ENCODE measurements at regions not wholly inside any gene's neighbourhood (a gene's known extent, or its start where the extent isn't known, plus 50 kb on each side); places are given as distances from the start of the nearest gene placed in this dataset.
"Not testable (repeated sequence)": the region's sequence is repeated elsewhere in the genome, so short reads cannot be mapped to it uniquely, and the experiment has no call there.

DNA sequence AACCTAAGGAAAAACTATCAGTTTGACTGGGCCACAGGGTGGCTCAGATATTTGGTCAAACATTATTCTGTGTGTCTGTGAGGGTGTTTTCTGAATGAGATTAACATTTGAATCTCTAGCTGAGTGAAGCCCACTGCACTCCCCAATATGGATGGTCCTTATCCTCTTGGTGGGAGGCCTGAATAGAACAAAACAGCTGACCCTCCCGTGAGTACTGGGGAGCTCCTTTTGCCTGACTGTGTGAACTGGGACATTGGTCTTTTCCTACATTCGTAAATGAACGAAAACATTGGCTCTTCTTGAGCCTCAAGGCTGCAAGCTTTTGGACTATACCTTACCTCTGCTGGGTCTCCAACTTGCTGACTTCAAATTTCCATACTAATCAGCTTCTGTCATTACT lies 134.2 kb downstream of the SPATA31A6 start:
- not testable (repeated sequence) for H3K4me1 ChIP-seq (ENCODE audit: control insufficient read depth in 2 of 2, insufficient read depth in 2 of 2, low read length in 2 of 2); H3K27me3 ChIP-seq (ENCODE audit: control insufficient read depth in 2 of 2, insufficient read depth in 1 of 2, low read length in 1 of 2); H3K9me3 ChIP-seq (ENCODE audit: control insufficient read depth in 2 of 2, insufficient read depth in 1 of 2, low read length in 1 of 2); DNase-seq (ENCODE audit: low read depth in 6 of 9, low spot score in 9 of 9); H3K36me3 ChIP-seq (ENCODE audit: control insufficient read depth in 2 of 2, insufficient read depth in 2 of 2, low read length in 1 of 2); H3K27ac ChIP-seq (ENCODE audit: low read depth in 1 of 2, low read length in 1 of 2); H3K4me3 ChIP-seq (ENCODE audit: low read length in 2 of 2)
- 30% methylated on average over 3 of the region's 3 CpGs for WGBS

DNA sequence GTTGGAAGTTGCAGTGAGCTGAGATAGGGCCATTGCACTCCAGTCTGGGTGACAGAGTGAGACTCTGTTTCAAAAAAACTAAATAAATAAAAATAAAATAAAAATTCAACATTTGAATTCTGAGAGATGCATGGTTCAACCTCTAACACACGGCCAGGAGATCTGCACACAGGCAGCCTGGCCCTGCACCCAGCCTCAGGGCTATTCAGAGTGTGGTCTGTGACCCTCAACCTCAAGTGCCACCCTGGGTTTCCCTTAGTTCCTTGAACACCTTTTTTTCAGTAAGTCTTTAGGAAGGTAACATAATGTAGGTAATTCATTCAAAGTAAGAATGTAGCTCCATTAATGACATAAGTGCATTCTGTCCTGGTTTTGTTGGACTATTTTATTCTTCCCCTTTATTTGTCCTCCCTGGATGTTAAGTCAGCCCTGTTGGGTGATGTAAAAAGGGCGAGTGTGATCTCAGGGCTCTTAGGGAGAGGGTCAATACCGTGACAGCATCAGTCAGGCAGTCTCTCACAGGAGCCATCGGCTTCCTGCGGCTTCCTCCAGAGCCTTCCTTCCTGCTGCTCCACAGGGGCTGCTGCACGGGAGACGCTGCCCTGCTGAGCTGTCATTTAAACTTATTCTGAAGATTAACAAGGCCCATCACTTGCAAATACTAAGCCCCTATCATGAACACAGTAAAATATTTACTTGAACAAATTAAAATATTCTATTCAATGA lies 139.8 kb downstream of the SPATA31A6 start:
- 14% methylated on average over 7 of the region's 7 CpGs for WGBS
- not testable (repeated sequence) for H3K4me3 ChIP-seq (ENCODE audit: low read length in 2 of 2); H3K4me1 ChIP-seq (ENCODE audit: control insufficient read depth in 2 of 2, insufficient read depth in 2 of 2, low read length in 2 of 2); H3K9me3 ChIP-seq (ENCODE audit: control insufficient read depth in 2 of 2, insufficient read depth in 1 of 2, low read length in 1 of 2); H3K27me3 ChIP-seq (ENCODE audit: control insufficient read depth in 2 of 2, insufficient read depth in 1 of 2, low read length in 1 of 2); H3K27ac ChIP-seq (ENCODE audit: low read depth in 1 of 2, low read length in 1 of 2); DNase-seq (ENCODE audit: low read depth in 6 of 9, low spot score in 9 of 9); H3K36me3 ChIP-seq (ENCODE audit: control insufficient read depth in 2 of 2, insufficient read depth in 2 of 2, low read length in 1 of 2)

DNA sequence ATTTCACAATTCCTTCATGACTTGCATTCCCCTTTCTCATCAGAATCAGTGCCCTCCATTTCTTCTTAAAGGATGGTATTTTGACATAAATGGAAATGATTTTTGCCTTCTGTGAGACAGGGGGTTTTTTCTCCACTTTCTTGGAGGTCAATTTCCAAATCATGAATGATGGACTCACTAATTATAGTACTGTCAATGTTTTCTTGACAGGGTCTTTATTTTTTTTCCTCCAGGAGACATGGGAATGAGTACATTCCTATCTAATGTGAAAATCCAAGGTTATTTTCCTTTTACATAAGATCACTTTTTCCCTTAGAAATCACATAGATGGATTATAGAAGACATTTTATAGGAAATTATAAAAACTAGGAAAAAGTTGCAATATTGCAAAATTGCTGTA lies 141.7 kb downstream of the SPATA31A6 start:
- not testable (repeated sequence) for H3K4me1 ChIP-seq (ENCODE audit: control insufficient read depth in 2 of 2, insufficient read depth in 2 of 2, low read length in 2 of 2); H3K36me3 ChIP-seq (ENCODE audit: control insufficient read depth in 2 of 2, insufficient read depth in 2 of 2, low read length in 1 of 2); H3K27me3 ChIP-seq (ENCODE audit: control insufficient read depth in 2 of 2, insufficient read depth in 1 of 2, low read length in 1 of 2); H3K27ac ChIP-seq (ENCODE audit: low read depth in 1 of 2, low read length in 1 of 2); DNase-seq (ENCODE audit: low read depth in 6 of 9, low spot score in 9 of 9); H3K4me3 ChIP-seq (ENCODE audit: low read length in 2 of 2); H3K9me3 ChIP-seq (ENCODE audit: control insufficient read depth in 2 of 2, insufficient read depth in 1 of 2, low read length in 1 of 2)

DNA sequence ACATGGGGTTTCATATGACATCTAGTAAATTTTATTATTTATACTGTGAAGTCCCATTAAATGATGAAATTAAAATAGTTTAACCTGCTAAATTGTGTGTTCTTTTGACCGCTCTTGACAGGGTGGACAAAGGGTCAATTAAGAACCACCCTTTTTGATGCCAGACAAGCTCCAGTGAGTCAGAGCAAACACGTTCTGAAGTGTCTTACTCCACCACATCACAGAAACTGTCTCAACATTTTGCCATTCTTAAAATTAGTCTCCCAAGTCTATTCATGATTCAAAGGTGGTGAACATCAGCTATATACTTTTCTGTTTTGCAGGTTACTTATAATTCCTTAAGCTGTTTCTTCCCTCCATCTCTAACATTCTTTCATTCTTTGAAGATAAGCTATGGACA lies 142.1 kb downstream of the SPATA31A6 start:
- not testable (repeated sequence) for H3K4me3 ChIP-seq (ENCODE audit: low read length in 2 of 2); H3K27me3 ChIP-seq (ENCODE audit: control insufficient read depth in 2 of 2, insufficient read depth in 1 of 2, low read length in 1 of 2); H3K4me1 ChIP-seq (ENCODE audit: control insufficient read depth in 2 of 2, insufficient read depth in 2 of 2, low read length in 2 of 2); H3K27ac ChIP-seq (ENCODE audit: low read depth in 1 of 2, low read length in 1 of 2); H3K9me3 ChIP-seq (ENCODE audit: control insufficient read depth in 2 of 2, insufficient read depth in 1 of 2, low read length in 1 of 2); H3K36me3 ChIP-seq (ENCODE audit: control insufficient read depth in 2 of 2, insufficient read depth in 2 of 2, low read length in 1 of 2); DNase-seq (ENCODE audit: low read depth in 6 of 9, low spot score in 9 of 9)
- 78% methylated on average over 2 of the region's 2 CpGs for WGBS

DNA sequence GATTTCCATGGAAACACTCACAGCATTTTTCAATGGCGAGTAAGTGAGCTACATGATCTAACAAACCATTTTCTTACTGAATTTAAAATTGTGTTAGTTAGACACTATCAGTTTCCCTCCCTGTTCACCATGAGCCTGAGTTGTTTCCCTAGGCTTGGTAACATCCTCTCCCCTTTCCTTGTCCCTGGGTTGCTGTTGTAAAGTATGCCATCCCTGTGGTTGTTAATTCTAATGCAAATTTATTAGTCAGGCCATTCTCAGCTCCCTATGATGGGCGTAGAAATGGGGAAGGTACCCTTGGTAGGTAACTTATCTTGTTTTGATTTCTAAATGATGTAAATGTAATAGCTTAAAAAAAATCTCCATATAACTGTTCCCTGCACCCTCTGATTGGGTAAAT lies 143.0 kb downstream of the SPATA31A6 start:
- H3K9me3 ChIP-seq (ENCODE audit: control insufficient read depth in 2 of 2, insufficient read depth in 1 of 2, low read length in 1 of 2); H3K4me3 ChIP-seq (ENCODE audit: low read length in 2 of 2); H3K36me3 ChIP-seq (ENCODE audit: control insufficient read depth in 2 of 2, insufficient read depth in 2 of 2, low read length in 1 of 2); H3K4me1 ChIP-seq (ENCODE audit: control insufficient read depth in 2 of 2, insufficient read depth in 2 of 2, low read length in 2 of 2); H3K27me3 ChIP-seq (ENCODE audit: control insufficient read depth in 2 of 2, insufficient read depth in 1 of 2, low read length in 1 of 2); DNase-seq (ENCODE audit: low read depth in 6 of 9, low spot score in 9 of 9); H3K27ac ChIP-seq (ENCODE audit: low read depth in 1 of 2, low read length in 1 of 2): not testable (repeated sequence)
- whole genome bisulfite sequencing = 85% methylated on average over 1 of the region's 2 CpGs

DNA sequence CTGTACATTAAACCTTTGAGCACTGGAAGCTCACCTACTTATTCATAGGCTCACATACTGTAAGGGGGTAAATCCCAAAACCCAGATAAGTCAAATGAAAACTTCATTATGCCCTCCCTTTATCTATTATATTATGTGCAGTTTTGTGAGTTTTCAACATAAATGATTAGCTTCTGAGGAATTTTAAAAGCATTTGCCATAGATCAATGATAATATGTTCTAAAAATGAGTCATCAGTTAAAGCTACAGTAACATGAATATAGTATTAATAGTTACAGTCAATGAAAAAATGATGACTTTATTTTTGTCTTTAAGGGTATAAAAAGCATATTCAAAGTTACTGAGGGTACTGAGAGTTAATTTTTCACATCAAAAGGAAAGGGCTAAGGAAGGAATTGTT lies 151.9 kb downstream of the SPATA31A6 start:
- DNase-seq (ENCODE audit: low read depth in 6 of 9, low spot score in 9 of 9); H3K4me1 ChIP-seq (ENCODE audit: control insufficient read depth in 2 of 2, insufficient read depth in 2 of 2, low read length in 2 of 2); H3K27ac ChIP-seq (ENCODE audit: low read depth in 1 of 2, low read length in 1 of 2); H3K27me3 ChIP-seq (ENCODE audit: control insufficient read depth in 2 of 2, insufficient read depth in 1 of 2, low read length in 1 of 2); H3K36me3 ChIP-seq (ENCODE audit: control insufficient read depth in 2 of 2, insufficient read depth in 2 of 2, low read length in 1 of 2); H3K4me3 ChIP-seq (ENCODE audit: low read length in 2 of 2); H3K9me3 ChIP-seq (ENCODE audit: control insufficient read depth in 2 of 2, insufficient read depth in 1 of 2, low read length in 1 of 2): not testable (repeated sequence)

DNA sequence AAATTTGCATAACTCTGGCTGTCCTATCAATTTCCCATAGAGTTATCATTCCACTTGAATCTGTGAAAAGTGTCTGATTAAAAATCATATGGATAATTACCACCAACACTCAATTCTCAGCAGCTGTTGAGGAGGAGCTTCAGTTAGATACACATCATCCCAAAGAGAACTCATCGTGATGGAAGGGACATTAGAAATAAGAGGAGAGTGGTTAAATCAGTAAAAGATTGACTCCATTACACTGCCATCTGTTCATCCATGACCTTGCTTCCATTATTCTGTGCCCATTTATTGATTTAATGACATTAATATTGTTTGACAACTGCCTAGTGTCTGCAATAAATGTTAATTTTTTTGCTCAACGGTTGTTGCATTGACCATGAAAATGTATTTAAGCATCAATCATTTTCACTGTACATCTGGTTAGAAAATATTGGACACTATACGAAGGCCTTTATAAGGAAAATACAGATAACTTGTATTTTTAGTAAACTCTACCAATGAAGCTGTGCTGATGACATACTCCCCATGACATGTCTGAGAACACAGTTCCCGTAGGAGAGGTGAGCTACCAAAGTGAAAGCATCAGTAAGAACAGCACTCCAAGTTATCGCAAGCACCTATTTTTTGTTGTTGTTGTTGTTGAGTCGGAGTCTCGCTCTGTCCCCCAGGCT lies 152.7 kb downstream of the SPATA31A6 start:
- H3K27ac ChIP-seq (ENCODE audit: low read depth in 1 of 2, low read length in 1 of 2); H3K9me3 ChIP-seq (ENCODE audit: control insufficient read depth in 2 of 2, insufficient read depth in 1 of 2, low read length in 1 of 2); H3K4me3 ChIP-seq (ENCODE audit: low read length in 2 of 2); H3K27me3 ChIP-seq (ENCODE audit: control insufficient read depth in 2 of 2, insufficient read depth in 1 of 2, low read length in 1 of 2); H3K4me1 ChIP-seq (ENCODE audit: control insufficient read depth in 2 of 2, insufficient read depth in 2 of 2, low read length in 2 of 2); DNase-seq (ENCODE audit: low read depth in 6 of 9, low spot score in 9 of 9); H3K36me3 ChIP-seq (ENCODE audit: control insufficient read depth in 2 of 2, insufficient read depth in 2 of 2, low read length in 1 of 2): not testable (repeated sequence)
- 95% methylated on average over 7 of the region's 7 CpGs for WGBS

DNA sequence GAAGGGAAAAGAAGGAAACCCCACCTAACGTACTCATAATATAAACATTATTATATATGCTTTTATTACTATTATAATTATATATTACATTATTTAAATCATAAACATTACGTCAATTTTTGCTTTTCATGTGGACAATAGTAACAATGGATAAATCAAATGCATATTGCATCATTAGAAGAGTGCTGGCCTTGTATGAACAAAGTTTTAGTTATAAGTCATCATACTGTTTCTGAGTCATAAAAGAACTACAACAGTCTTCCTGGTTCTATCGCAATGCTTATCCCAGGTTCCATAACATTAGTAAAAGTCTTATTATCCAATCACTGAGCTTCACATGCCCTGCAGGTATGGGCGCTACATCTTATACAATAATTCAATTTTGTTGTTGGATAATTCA lies 154.8 kb downstream of the SPATA31A6 start:
- not testable (repeated sequence) for H3K4me3 ChIP-seq (ENCODE audit: low read length in 2 of 2); H3K9me3 ChIP-seq (ENCODE audit: control insufficient read depth in 2 of 2, insufficient read depth in 1 of 2, low read length in 1 of 2); DNase-seq (ENCODE audit: low read depth in 6 of 9, low spot score in 9 of 9); H3K36me3 ChIP-seq (ENCODE audit: control insufficient read depth in 2 of 2, insufficient read depth in 2 of 2, low read length in 1 of 2); H3K4me1 ChIP-seq (ENCODE audit: control insufficient read depth in 2 of 2, insufficient read depth in 2 of 2, low read length in 2 of 2); H3K27me3 ChIP-seq (ENCODE audit: control insufficient read depth in 2 of 2, insufficient read depth in 1 of 2, low read length in 1 of 2); H3K27ac ChIP-seq (ENCODE audit: low read depth in 1 of 2, low read length in 1 of 2)
- WGBS = 92% methylated on average over 4 of the region's 4 CpGs

DNA sequence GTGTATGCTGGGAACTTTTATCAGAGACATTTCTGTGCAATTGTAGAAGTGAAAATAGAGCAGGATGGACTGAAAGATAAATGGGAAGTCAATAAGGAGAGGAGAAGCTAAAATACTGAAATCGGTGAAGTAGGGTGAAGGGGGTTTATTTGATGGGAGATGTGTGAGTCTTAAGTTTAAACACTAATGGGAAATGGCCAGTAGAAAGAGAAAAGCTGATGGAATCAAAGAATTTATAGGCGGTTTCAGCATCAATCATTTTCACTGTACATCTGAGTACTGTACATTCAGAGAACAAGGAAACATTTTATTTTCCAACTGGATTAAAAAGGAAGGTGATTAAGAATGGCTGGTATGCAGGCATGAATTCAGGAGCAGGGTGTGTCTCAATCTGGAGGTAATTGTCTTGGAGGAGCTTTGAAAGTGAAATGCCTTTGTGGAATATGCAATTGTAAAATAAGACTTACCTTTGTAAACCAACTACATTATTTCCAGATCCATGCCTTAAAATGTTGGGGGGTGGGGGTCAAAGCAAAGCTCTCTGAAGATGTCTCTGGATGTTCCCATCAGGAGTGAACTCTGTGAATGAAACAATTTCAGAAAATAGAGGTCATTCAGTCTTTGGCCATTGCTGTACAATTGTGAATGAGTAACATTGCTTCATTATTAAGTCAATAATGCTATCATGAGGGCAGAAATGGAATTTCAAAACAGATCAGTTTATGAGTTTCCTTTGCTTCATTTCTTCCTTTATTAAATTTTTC lies 156.4 kb downstream of the SPATA31A6 start:
- 92% methylated on average over 2 of the region's 2 CpGs for WGBS
- not testable (repeated sequence) for H3K9me3 ChIP-seq (ENCODE audit: control insufficient read depth in 2 of 2, insufficient read depth in 1 of 2, low read length in 1 of 2); H3K4me3 ChIP-seq (ENCODE audit: low read length in 2 of 2); H3K36me3 ChIP-seq (ENCODE audit: control insufficient read depth in 2 of 2, insufficient read depth in 2 of 2, low read length in 1 of 2); H3K27ac ChIP-seq (ENCODE audit: low read depth in 1 of 2, low read length in 1 of 2); DNase-seq (ENCODE audit: low read depth in 6 of 9, low spot score in 9 of 9); H3K4me1 ChIP-seq (ENCODE audit: control insufficient read depth in 2 of 2, insufficient read depth in 2 of 2, low read length in 2 of 2); H3K27me3 ChIP-seq (ENCODE audit: control insufficient read depth in 2 of 2, insufficient read depth in 1 of 2, low read length in 1 of 2)
